ENCODE measurements at regions not wholly inside any gene's neighbourhood (a gene's known extent, or its start where the extent isn't known, plus 50 kb on each side); places are given as distances from the start of the nearest gene placed in this dataset.

- no peak overlapping the region for H3K4me2 ChIP-seq (ENCODE audit: insufficient read depth, low read length)
- POLR2A ChIA-PET = no interaction called here
- no peak overlapping the region for H2AFZ ChIP-seq (ENCODE audit: low read depth, low read length)
- no peak overlapping the region for H3K27ac ChIP-seq (ENCODE audit: extremely low read depth, low read depth, low read length)
- H4K20me1 ChIP-seq (replicated peaks; ENCODE audit: control insufficient read depth, insufficient read depth, low read length) = no peaks in the 10 kb centered on the region
- CTCF ChIA-PET (ENCODE audit: low intra/inter-chr PET ratio) = no interaction called here
- BruUV-seq (replicated peaks) = no TSS peak
- H3K9ac ChIP-seq (ENCODE audit: insufficient read depth in 1 of 2, low read depth in 2 of 2, low read length in 2 of 2) = no peak overlapping the region
- no peaks in the 10 kb centered on the region for H3K79me2 ChIP-seq (ENCODE audit: control insufficient read depth, insufficient read depth, low read length)
- H3K27me3 ChIP-seq (ENCODE audit: control insufficient read depth in 2 of 2, insufficient read depth in 2 of 2, low read length in 2 of 2) = no peaks in the 10 kb centered on the region
- no peaks in the 10 kb centered on the region for H3K36me3 ChIP-seq (ENCODE audit: control insufficient read depth, insufficient read depth, low read length)
- in situ Hi-C loops (cut with MboI) (no loop called here), intact Hi-C loops (cut with micrococcal nuclease) (no loop called here)
- H3K9me1 ChIP-seq (ENCODE audit: control insufficient read depth, insufficient read depth, low read length) = no peaks in the 10 kb centered on the region
- ATAC-seq (no peak), DNase-seq (ENCODE audit: extremely low read depth in 1 of 4, low spot score in 3 of 4) (no peak), FAIRE-seq (no peak)
- no peaks in the 10 kb centered on the region for H3K4me1 ChIP-seq (replicated peaks in 1 of 2; ENCODE audit: control insufficient read depth in 2 of 2, insufficient read depth in 2 of 2, low read length in 2 of 2)
- 2% methylated on average over 2 of the region's 2 CpGs for WGBS (ENCODE audit: insufficient coverage, low coverage, missing lambda C conversion rate)
- H3K9me3 ChIP-seq (replicated peaks; ENCODE audit: control insufficient read depth, insufficient read depth, low read depth, low read length) = no peaks in the 10 kb centered on the region; the same call in none of the 2 replicates
- TF ChIP-seq ZNF324 (CRISPR knock-in tag; IDR thresholded peaks at IDR 0.05) = no peak
- TF ChIP-seq ZNF507 (tag; conservative IDR thresholded peaks at IDR 0.05) = no peak
- no peak for TF ChIP-seq ZC3H11A (IDR thresholded peaks at IDR 0.05; ENCODE audit: low read depth, low read length)
- no peak for TF ChIP-seq THRB (CRISPR knock-in tag; conservative IDR thresholded peaks at IDR 0.05)
- TF ChIP-seq CGGBP1 (CRISPR knock-in tag; IDR thresholded peaks at IDR 0.05) = no peak
- TF ChIP-seq MXI1 (IDR thresholded peaks at IDR 0.05; ENCODE audit: low read depth, low read length) = no peak
- TF ChIP-seq PPARD (CRISPR knock-in tag; IDR thresholded peaks at IDR 0.05) = no peak
- TF ChIP-seq ZHX1 (conservative IDR thresholded peaks at IDR 0.05; ENCODE audit: low read length) = no peak
- no peak for TF ChIP-seq TCFL5 (CRISPR knock-in tag; conservative IDR thresholded peaks at IDR 0.05)
- no peak for TF ChIP-seq CUX1 (CRISPR knock-in tag; IDR thresholded peaks at IDR 0.05)
- no peak for TF ChIP-seq COPS2 (conservative IDR thresholded peaks at IDR 0.05)
- no peak overlapping the region for H3K4me3 ChIP-seq
These were observed 370.8 kb downstream of the NUP35 start for GRCh38 chr2:183495079-183495478.
